Neuronal stem cell (in vitro differentiated cells): ENCODE measurements at regions not wholly inside any gene's neighbourhood (a gene's known extent, or its start where the extent isn't known, plus 50 kb on each side); places are given as distances from the start of the nearest gene placed in this dataset.

Source experiments
- DNase-seq: peaks from one replicate; pipeline ENCODE4 v3.0.0-alpha.2; 2013; ENCODE audit warnings: low spot score
- H2AFZ ChIP-seq: one replicate; pipeline ENCODE4 v1.6.1; 2013; ENCODE audit warnings: mild to moderate bottlenecking, low read length, inconsistent platforms
- H2AK5ac ChIP-seq: 2 replicates; pipeline ENCODE4 v1.6.1; 2013; ENCODE audit warnings: low read depth, mild to moderate bottlenecking, inconsistent platforms, low read length, moderate library complexity, mixed read lengths
- H2BK120ac ChIP-seq: 2 replicates; pipeline ENCODE4 v1.6.1; 2013; ENCODE audit warnings: low read depth, mild to moderate bottlenecking, inconsistent platforms, low read length, moderate library complexity, mixed read lengths
- H2BK12ac ChIP-seq: one replicate; pipeline ENCODE4 v1.6.1; 2013; ENCODE audit warnings: low read length, inconsistent platforms
- H2BK15ac ChIP-seq: 2 replicates; pipeline ENCODE4 v1.6.1; 2013; ENCODE audit warnings: mild to moderate bottlenecking, low read length, inconsistent platforms, mixed read lengths
- H2BK5ac ChIP-seq: one replicate; pipeline ENCODE4 v1.6.1; 2013; ENCODE audit warnings: inconsistent platforms, mild to moderate bottlenecking, low read length, moderate library complexity
- H3K14ac ChIP-seq: one replicate; pipeline ENCODE4 v1.6.1; 2013; ENCODE audit warnings: low read length, inconsistent platforms
- H3K18ac ChIP-seq: 2 replicates; pipeline ENCODE4 v1.6.1; 2013; ENCODE audit warnings: low read length, inconsistent platforms
- H3K23ac ChIP-seq: 2 replicates; pipeline ENCODE4 v1.6.1; 2013; ENCODE audit warnings: low read depth, mild to moderate bottlenecking, mixed read lengths, low read length, inconsistent platforms; ENCODE audit not compliant: poor library complexity
- H3K27ac ChIP-seq: replicated peaks from 3 replicates; pipeline ENCODE4 v1.5.1; 2013; ENCODE audit warnings: low read length, inconsistent platforms
- H3K27me3 ChIP-seq, 3 experiments: 2 replicates each; pipeline ENCODE4 v1.6.1; 2013; ENCODE audit warnings: low read length in 3 of 3, mild to moderate bottlenecking in 2 of 3, inconsistent platforms in 1 of 3, low read depth in 1 of 3, mixed read lengths in 1 of 3, moderate library complexity in 1 of 3; ENCODE audit not compliant: control insufficient read depth in 3 of 3, insufficient read depth in 3 of 3
- H3K36me3 ChIP-seq, 2 donors: replicated peaks in 1 of 2; 2 replicates each; pipeline ENCODE4 v1.6.1; 2013; ENCODE audit warnings: low read length in 2 of 2; ENCODE audit not compliant: control insufficient read depth in 2 of 2, insufficient read depth in 2 of 2
- H3K4ac ChIP-seq: 2 replicates; pipeline ENCODE4 v1.6.1; 2013; ENCODE audit warnings: inconsistent platforms, mild to moderate bottlenecking, low read length, moderate library complexity
- H3K4me1 ChIP-seq, 2 donors: 1 replicate in 1 of 2; 2 replicates in 1 of 2; pipeline ENCODE4 v1.6.1; 2013; ENCODE audit warnings: low read length in 2 of 2, low read depth in 1 of 2; ENCODE audit not compliant: control insufficient read depth in 2 of 2, insufficient read depth in 1 of 2
- H3K4me2 ChIP-seq: one replicate; pipeline ENCODE4 v1.6.1; 2013; ENCODE audit warnings: mild to moderate bottlenecking, low read length, inconsistent platforms; ENCODE audit not compliant: insufficient read depth, poor library complexity, severe bottlenecking
- H3K4me3 ChIP-seq, 2 donors: 2 replicates each; pipeline ENCODE4 v1.5.1; 2013; ENCODE audit warnings: low read length in 2 of 2, mild to moderate bottlenecking in 2 of 2, inconsistent platforms in 1 of 2, moderate library complexity in 1 of 2
- H3K79me1 ChIP-seq: one replicate; pipeline ENCODE4 v1.6.1; 2013; ENCODE audit warnings: low read depth, mild to moderate bottlenecking, inconsistent platforms, low read length, moderate library complexity
- H3K9ac ChIP-seq: one replicate; pipeline ENCODE4 v1.6.1; 2013; ENCODE audit warnings: mild to moderate bottlenecking, low read depth, low read length, inconsistent platforms; ENCODE audit not compliant: poor library complexity
- H3K9me3 ChIP-seq, 2 donors: replicated peaks in 1 of 2; 2 replicates each; pipeline versions ENCODE3 to v1.6.1; 2013; ENCODE audit warnings: low read length in 2 of 2, mild to moderate bottlenecking in 2 of 2, inconsistent platforms in 1 of 2, low read depth in 1 of 2, mixed read lengths in 1 of 2, moderate library complexity in 1 of 2; ENCODE audit not compliant: control insufficient read depth in 2 of 2, insufficient read depth in 1 of 2
- H4K8ac ChIP-seq: one replicate; pipeline ENCODE4 v1.6.1; 2013; ENCODE audit warnings: low read depth, mild to moderate bottlenecking, inconsistent platforms, low read length, moderate library complexity
- H4K91ac ChIP-seq: one replicate; pipeline ENCODE4 v1.6.1; 2013; ENCODE audit warnings: low read length, low read depth, mild to moderate bottlenecking, inconsistent platforms; ENCODE audit not compliant: poor library complexity
- WGBS, 2 donors: extraction: QIAGEN DNeasy Blood & Tissue Kit; methylation state at CpG; one replicate each; pipeline ENCODE4 v1.1.7; 2013; ENCODE audit warnings: missing lambda C conversion rate in 2 of 2, mixed read lengths in 1 of 2; ENCODE audit not compliant: insufficient read length in 2 of 2, insufficient replicate concordance in 1 of 2; ENCODE audit errors: extremely low coverage in 2 of 2; 5-methylcytosine and 5-hydroxymethylcytosine counted together

GRCh38 chr16:24673155-24673554 lies 56.3 kb upstream of the TNRC6A start:
- H2BK15ac ChIP-seq: no peak overlapping the region
- H3K79me1 ChIP-seq: no peaks in the 10 kb centered on the region
- no peak overlapping the region for H3K18ac ChIP-seq
- no peak overlapping the region for H3K4me2 ChIP-seq
- no peak overlapping the region for H2AK5ac ChIP-seq
- no peaks in the 10 kb centered on the region for H3K9me3 ChIP-seq
- H3K4ac ChIP-seq: no peak overlapping the region
- H2BK5ac ChIP-seq: no peak overlapping the region
- H2AFZ ChIP-seq: no peak overlapping the region
- peaks cover 0 to 2% (median 0%) of the 10 kb centered on the region in 3 experiments for H3K27me3 ChIP-seq
- no peak overlapping the region for H3K4me3 ChIP-seq
- no CpG with 5 or more reads among the region's 3 CpGs for WGBS, 2 donors
- H3K36me3 ChIP-seq: no peaks in the 10 kb centered on the region
- H4K8ac ChIP-seq: no peak overlapping the region
- H4K91ac ChIP-seq: no peak overlapping the region
- DNase-seq: no peak
- H3K9ac ChIP-seq: no peak overlapping the region
- H2BK120ac ChIP-seq: no peak overlapping the region
- peaks cover 8 to 10% of the 10 kb centered on the region in 2 donors for H3K4me1 ChIP-seq
- no peak overlapping the region for H3K27ac ChIP-seq
- H3K23ac ChIP-seq: no peak overlapping the region
- H3K14ac ChIP-seq: no peak overlapping the region
- no peak overlapping the region for H2BK12ac ChIP-seq

- H2BK15ac ChIP-seq: no peak overlapping the region
Measured at GRCh38 chr16:24674877-24675276, 54.6 kb upstream of the TNRC6A start.

GRCh38 chr16:24677388-24677787 lies 52.1 kb upstream of the TNRC6A start:
- Histone ChIP-seq H3K36me3 (no peaks in the 10 kb centered on the region), H2AK5ac (no peak overlapping the region), H2BK15ac (no peak overlapping the region), H3K18ac (no peak overlapping the region), H4K91ac (no peak overlapping the region), H3K4me3 (no peak overlapping the region), H2BK5ac (no peak overlapping the region), H3K27me3 (no peaks in the 10 kb centered on the region), H2BK12ac (no peak overlapping the region), H3K4me1 (no peaks in the 10 kb centered on the region), H3K4me2 (no peak overlapping the region), H3K9me3 (no peaks in the 10 kb centered on the region), H3K27ac (no peak overlapping the region), H3K14ac (no peak overlapping the region), H2BK120ac (no peak overlapping the region), H4K8ac (no peak overlapping the region), H3K4ac (no peak overlapping the region), H3K79me1 (no peaks in the 10 kb centered on the region), H3K23ac (no peak overlapping the region), H2AFZ (no peak overlapping the region), H3K9ac (no peak overlapping the region)
- WGBS, 2 donors: no CpG with 5 or more reads among the region's 7 CpGs
- DNase-seq: no peak

More at GRCh38 chr16:24674877-24675276, 54.6 kb upstream of the TNRC6A start:
- H2AFZ ChIP-seq: no peak overlapping the region
- H3K4me1 ChIP-seq: peaks cover 8 to 10% of the 10 kb centered on the region in 2 donors
- no peak overlapping the region for H3K23ac ChIP-seq
- H3K79me1 ChIP-seq: no peaks in the 10 kb centered on the region
- H3K36me3 ChIP-seq: no peaks in the 10 kb centered on the region
- H3K18ac ChIP-seq: no peak overlapping the region
- no CpG with 5 or more reads among the region's 5 CpGs for WGBS, 2 donors
- peaks cover 0 to 2% (median 0%) of the 10 kb centered on the region in 3 experiments for H3K27me3 ChIP-seq
- H2BK5ac ChIP-seq: no peak overlapping the region
- H3K4me3 ChIP-seq: no peak overlapping the region
- H4K8ac ChIP-seq: no peak overlapping the region
- no peak overlapping the region for H2BK120ac ChIP-seq
- H3K27ac ChIP-seq: no peak overlapping the region
- no peak overlapping the region for H3K9ac ChIP-seq
- no peak overlapping the region for H2AK5ac ChIP-seq
- no peak for DNase-seq
- no peak overlapping the region for H4K91ac ChIP-seq
- H3K4me2 ChIP-seq: no peak overlapping the region
- no peak overlapping the region for H3K4ac ChIP-seq
- H3K9me3 ChIP-seq: no peaks in the 10 kb centered on the region
- no peak overlapping the region for H2BK12ac ChIP-seq
- no peak overlapping the region for H3K14ac ChIP-seq
